Stimulated activated CD8-positive, alpha-beta memory T cell treated with anti-CD3 and anti-CD28 coated beads, Interleukin-12 subunit alpha, Interleukin-12 subunit beta, amount 100 ng/mL, for 24 hours (primary cell): ENCODE measurements at regions not wholly inside any gene's neighbourhood (a gene's known extent, or its start where the extent isn't known, plus 50 kb on each side); places are given as distances from the start of the nearest gene placed in this dataset.

Experiments used
- DNase-seq: peaks from one replicate; pipeline ENCODE4 v3.0.0-alpha.2; 2020; ENCODE audit errors: extremely low read depth

- DNase-seq = no peak
These were observed 161.3 kb downstream of the ZNF608 start for GRCh38 chr5:124584991-124585715.

GRCh38 chr5:124583469-124584350, 162.7 kb downstream of the ZNF608 start:
- DNase-seq = no peak

- no peak for DNase-seq
These were observed 163.9 kb downstream of the ZNF608 start for GRCh38 chr5:124582561-124582840.

- DNase-seq = no peak
These were observed 164.5 kb downstream of the ZNF608 start for GRCh38 chr5:124581738-124582560.

GRCh38 chr5:124580925-124581737, 165.3 kb downstream of the ZNF608 start:
- DNase-seq = no peak

GRCh38 chr5:124580512-124580911, 165.9 kb downstream of the ZNF608 start:
- DNase-seq = no peak

GRCh38 chr5:124576848-124577409, 169.5 kb downstream of the ZNF608 start:
- no peak for DNase-seq

- DNase-seq = no peak
These were observed 170.7 kb downstream of the ZNF608 start for GRCh38 chr5:124575725-124576124.

GRCh38 chr5:124574521-124575436, 171.7 kb downstream of the ZNF608 start:
- no peak for DNase-seq

GRCh38 chr5:124572971-124573370, 173.5 kb downstream of the ZNF608 start:
- DNase-seq = no peak

GRCh38 chr5:124570285-124571035, 176.0 kb downstream of the ZNF608 start:
- DNase-seq = no peak

GRCh38 chr5:124566875-124567450, 179.5 kb downstream of the ZNF608 start:
- no peak for DNase-seq

- no peak for DNase-seq
These were observed 185.0 kb downstream of the ZNF608 start for GRCh38 chr5:124561451-124561850.

- DNase-seq = no peak
These were observed 186.1 kb downstream of the ZNF608 start for GRCh38 chr5:124560370-124560769.

- no peak for DNase-seq
These were observed 188.7 kb downstream of the ZNF608 start for GRCh38 chr5:124557761-124558160.

- no peak for DNase-seq
These were observed 191.5 kb downstream of the ZNF608 start for GRCh38 chr5:124554746-124555578.

- no peak for DNase-seq
These were observed 192.5 kb downstream of the ZNF608 start for GRCh38 chr5:124553911-124554310.

- DNase-seq = no peak
These were observed 193.9 kb downstream of the ZNF608 start for GRCh38 chr5:124552526-124552925.
